Activated CD4-positive, alpha-beta T cell treated with anti-CD3 and anti-CD28 coated beads, Interleukin-2, Interleukin-4, amounts not matched to agents 100 ng/mL and 50 ng/mL, durations not matched to agents 16 hours and 8 hours (primary cell): ENCODE measurements at regions not wholly inside any gene's neighbourhood (a gene's known extent, or its start where the extent isn't known, plus 50 kb on each side); places are given as distances from the start of the nearest gene placed in this dataset.
"Not testable (repeated sequence)": the region's sequence is repeated elsewhere in the genome, so short reads cannot be mapped to it uniquely, and the experiment has no call there.

Experiments used
- DNase-seq: peaks from one replicate; pipeline ENCODE4 v3.0.0-alpha.2; 2020; ENCODE audit warnings: low spot score

GRCh38 chr5:15021266-15022046 is 149.9 kb upstream of the ANKH start:
- no peak for DNase-seq

GRCh38 chr5:15020736-15021135 is 149.2 kb upstream of the ANKH start:
- DNase-seq = no peak

- no peak for DNase-seq
Measured at GRCh38 chr5:15014809-15015208, 143.2 kb upstream of the ANKH start.

- DNase-seq = peak; percentile 46
Measured at GRCh38 chr5:15013654-15014463, 142.3 kb upstream of the ANKH start.

GRCh38 chr5:15012061-15012460 is 140.5 kb upstream of the ANKH start:
- no peak for DNase-seq

GRCh38 chr5:15010936-15011335 is 139.4 kb upstream of the ANKH start:
- no peak for DNase-seq

- no peak for DNase-seq
Measured at GRCh38 chr5:15009420-15009819, 137.8 kb upstream of the ANKH start.

- no peak for DNase-seq
Measured at GRCh38 chr5:15008921-15009320, 137.3 kb upstream of the ANKH start.

- no peak for DNase-seq
Measured at GRCh38 chr5:15008476-15008875, 136.9 kb upstream of the ANKH start.

- no peak for DNase-seq
Measured at GRCh38 chr5:15007646-15008045, 136.1 kb upstream of the ANKH start.

- DNase-seq = no peak
Measured at GRCh38 chr5:15004506-15004905, 132.9 kb upstream of the ANKH start.

GRCh38 chr5:15003511-15003920 is 131.9 kb upstream of the ANKH start:
- DNase-seq = peak; percentile 75

- DNase-seq = no peak
Measured at GRCh38 chr5:15002791-15003190, 131.2 kb upstream of the ANKH start.

GRCh38 chr5:15002173-15002572 is 130.6 kb upstream of the ANKH start:
- DNase-seq = no peak

GRCh38 chr5:15001517-15001916 is 129.9 kb upstream of the ANKH start:
- DNase-seq = no peak

GRCh38 chr5:14998491-14998890 is 126.9 kb upstream of the ANKH start:
- no peak for DNase-seq

- DNase-seq = no peak
Measured at GRCh38 chr5:14996997-14997396, 125.4 kb upstream of the ANKH start.

- no peak for DNase-seq
Measured at GRCh38 chr5:14995229-14995628, 123.7 kb upstream of the ANKH start.

- DNase-seq = not testable (repeated sequence)
Measured at GRCh38 chr5:14993459-14994133, 122.0 kb upstream of the ANKH start.

- DNase-seq = peak; percentile 47
Measured at GRCh38 chr5:14992751-14993458, 121.3 kb upstream of the ANKH start.

- no peak for DNase-seq
Measured at GRCh38 chr5:14988223-14988622, 116.6 kb upstream of the ANKH start.

GRCh38 chr5:14986413-14986812 is 114.8 kb upstream of the ANKH start:
- DNase-seq = no peak
